HG03139 (cell line): ENCODE measurements at regions not wholly inside any gene's neighbourhood (a gene's known extent, or its start where the extent isn't known, plus 50 kb on each side); places are given as distances from the start of the nearest gene placed in this dataset.
"Not testable (repeated sequence)": the region's sequence is repeated elsewhere in the genome, so short reads cannot be mapped to it uniquely, and the experiment has no call there.

Experiments
- ATAC-seq: cut with Tn5 transposase; IDR thresholded peaks from one replicate; pipeline ENCODE4 v1.9.1; 2021; ENCODE audit not compliant: unreplicated experiment

- no peak for ATAC-seq
Observed at GRCh38 chr2:47728551-47728950, 54.4 kb upstream of the MSH6 start.

DNA sequence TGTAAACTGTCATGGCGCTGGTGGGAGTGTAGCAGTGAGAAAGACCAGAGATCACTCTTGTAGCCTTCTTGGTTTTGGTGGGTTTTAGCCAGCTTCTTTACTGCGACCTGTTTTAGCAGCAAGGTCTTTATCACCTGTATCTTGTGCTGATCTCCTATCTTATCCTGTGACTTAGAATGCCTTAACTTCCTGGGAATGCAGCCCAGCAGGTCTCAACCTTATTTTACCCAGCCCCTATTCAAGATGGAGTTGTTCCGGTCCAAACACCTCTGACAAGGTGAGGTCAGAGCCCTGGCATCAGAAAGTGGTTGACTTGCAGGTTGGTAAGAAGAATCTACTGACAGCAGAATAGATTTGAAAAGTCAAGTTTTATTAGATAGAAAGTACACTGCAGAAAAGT is 55.0 kb upstream of the MSH6 start:
- ATAC-seq, result no peak

GRCh38 chr2:47726978-47727377 is 56.0 kb upstream of the MSH6 start:
- not testable (repeated sequence) for ATAC-seq

DNA sequence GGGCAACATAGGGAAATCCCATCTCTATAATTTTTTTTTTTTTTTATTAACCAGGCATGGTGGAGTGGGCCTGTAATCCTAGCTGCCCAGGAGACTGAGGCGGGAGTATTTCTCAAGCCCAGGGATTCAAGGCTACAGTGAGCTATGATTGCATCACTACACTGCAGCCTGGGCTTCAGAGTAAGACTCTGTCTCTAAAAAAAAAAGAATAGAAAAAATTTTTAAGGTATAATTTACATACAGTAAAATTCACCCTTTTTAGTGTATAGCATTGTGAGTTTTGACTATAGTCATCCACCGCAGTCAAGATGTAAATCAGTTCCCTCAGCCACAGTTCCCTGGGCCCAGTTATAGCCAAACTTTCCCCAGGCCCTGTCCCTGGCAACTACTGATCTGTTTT is 57.1 kb upstream of the MSH6 start:
- no peak for ATAC-seq

GRCh38 chr2:47724221-47724981 is 58.5 kb upstream of the MSH6 start:
- peak; percentile 85 for ATAC-seq

DNA sequence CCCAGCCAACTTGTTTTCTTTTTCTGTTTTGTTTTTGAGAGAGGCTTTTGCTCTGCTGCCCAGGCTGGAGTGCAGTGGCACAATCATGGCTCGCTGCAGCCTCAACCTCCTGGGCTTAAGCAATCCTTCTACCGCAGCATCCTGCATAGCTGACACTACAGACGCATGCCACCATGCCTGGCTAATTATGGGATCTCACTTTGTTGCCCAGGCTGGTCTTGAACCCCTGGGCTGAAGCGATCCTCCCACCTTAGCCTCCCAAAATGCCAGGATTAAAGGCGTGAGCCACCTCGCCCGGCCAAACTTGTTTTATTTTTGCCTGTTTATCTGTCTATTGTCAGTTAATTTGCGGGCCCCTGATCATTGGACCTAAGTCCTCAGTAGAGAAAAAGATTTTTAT is 61.6 kb upstream of the MSH6 start:
- no peak for ATAC-seq

DNA sequence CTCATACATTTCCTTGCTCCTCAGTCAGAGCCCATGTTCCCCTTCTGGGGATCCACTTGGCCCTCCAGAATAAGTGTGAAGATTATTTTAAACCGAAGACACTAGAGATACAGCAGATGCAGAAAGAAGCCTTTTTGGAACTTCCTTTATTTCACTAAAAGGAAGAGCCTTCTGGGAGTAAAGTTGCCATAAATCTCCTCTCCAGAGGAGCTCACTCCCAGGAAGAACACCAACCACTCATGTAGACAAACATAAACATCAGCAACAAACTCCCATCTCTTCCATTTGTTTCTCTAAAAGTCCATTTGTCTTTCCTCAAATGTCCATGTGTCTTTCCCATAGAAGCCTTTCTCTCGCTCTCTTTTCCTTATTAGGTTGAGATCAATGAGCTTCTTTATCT is 62.4 kb upstream of the MSH6 start:
- ATAC-seq, result no peak

DNA sequence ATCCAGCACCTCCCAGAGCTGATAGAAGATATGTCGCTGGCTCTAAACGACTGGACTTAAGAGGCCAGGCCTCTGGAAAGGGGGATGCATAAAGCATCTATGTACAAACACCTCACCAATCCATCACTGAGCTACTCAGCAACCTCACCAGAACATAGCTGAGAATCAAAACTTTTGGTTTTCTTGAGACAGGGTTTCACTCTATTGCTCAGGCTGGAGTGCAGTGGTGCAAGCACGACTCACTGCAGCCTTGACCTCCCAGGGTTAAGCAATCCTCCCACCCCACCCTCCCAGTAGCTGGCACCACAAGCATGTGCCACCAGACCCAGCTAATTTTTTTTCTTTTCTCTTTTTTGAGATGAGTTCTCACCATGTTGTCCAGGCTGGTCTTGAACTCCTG is 62.9 kb upstream of the MSH6 start:
- no peak for ATAC-seq

- peak; percentile 51 for ATAC-seq
Observed at GRCh38 chr2:47719099-47719498, 63.8 kb upstream of the MSH6 start.

- ATAC-seq, result not testable (repeated sequence)
Observed at GRCh38 chr2:47716307-47716706, 66.6 kb upstream of the MSH6 start.

DNA sequence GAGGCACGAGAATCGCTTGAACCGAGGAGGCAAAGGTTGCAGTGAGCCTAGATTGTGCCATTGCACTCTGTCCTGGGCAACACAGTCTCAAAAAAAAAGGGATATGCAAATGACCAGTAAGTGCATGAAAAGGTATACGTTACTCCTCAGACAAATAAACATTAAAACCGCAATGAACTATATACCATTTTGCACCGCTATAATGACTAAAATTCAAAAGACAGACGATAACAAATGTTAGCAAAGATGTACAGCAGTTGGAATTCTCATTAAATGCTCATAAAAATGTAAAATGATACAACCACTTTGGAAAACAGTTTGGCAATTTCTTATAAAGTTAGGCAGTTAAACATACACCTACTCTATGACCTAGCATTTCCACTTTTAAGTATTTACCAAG is 67.4 kb upstream of the MSH6 start:
- no peak for ATAC-seq

- no peak for ATAC-seq
Observed at GRCh38 chr2:47708801-47709499, 74.0 kb upstream of the MSH6 start.

DNA sequence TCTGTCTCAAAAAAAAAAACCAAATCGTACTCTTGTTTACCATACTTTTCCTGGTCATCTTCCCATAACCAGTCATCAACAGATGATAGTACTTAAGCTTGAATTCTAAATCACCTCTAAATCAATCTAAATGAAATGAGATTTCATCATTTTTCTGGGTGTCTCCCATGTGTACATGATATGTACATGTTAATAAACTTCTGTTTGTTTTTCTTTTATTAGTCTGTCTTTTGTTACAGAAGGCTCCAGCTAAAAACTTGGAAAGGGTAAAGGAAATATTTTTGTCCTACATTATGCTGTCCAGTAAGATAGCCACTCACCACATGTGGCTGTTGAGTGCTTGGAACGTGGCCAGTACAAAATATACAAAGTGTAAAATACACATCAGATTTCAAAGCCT is 78.7 kb upstream of the MSH6 start:
- ATAC-seq, result no peak

DNA sequence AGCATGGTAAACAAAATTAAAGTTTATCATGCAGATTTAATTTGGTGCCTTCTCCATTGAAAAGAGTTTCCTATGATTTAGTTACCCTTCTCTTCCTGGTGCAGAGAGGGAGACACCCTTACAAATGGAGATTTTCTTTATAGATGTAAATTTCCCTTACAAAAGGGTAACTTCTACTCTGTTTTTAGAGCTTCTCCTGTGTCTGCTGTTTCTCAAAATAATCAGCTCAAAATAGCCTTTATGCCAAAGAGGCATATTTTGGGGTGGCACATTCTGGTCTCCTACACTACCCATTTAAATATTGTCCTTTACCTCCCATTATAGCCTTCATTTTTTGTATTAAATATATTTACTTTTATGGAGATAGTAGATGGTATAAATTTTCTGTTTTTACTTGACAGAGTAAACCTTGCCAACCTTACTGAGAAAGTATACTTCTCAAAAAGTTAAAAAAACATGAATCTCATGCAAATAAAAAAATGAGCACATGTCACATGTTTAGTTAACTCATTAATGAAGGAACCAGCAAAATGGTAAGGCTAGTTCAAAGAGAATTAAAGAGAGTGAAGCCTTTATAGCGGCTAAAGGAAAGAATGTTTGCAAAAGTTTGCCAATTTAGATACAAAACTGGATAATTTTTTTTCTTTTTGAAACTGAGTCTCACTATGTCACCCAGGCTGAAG is 83.3 kb upstream of the MSH6 start:
- no peak for ATAC-seq

GRCh38 chr2:47698436-47698972 is 84.4 kb upstream of the MSH6 start:
- not testable (repeated sequence) for ATAC-seq

- not testable (repeated sequence) for ATAC-seq
Observed at GRCh38 chr2:47697681-47698435, 85.1 kb upstream of the MSH6 start.

GRCh38 chr2:47697000-47697601 is 85.8 kb upstream of the MSH6 start:
- peak; percentile 81 for ATAC-seq

- no peak for ATAC-seq
Observed at GRCh38 chr2:47696478-47696831, 86.5 kb upstream of the MSH6 start.

DNA sequence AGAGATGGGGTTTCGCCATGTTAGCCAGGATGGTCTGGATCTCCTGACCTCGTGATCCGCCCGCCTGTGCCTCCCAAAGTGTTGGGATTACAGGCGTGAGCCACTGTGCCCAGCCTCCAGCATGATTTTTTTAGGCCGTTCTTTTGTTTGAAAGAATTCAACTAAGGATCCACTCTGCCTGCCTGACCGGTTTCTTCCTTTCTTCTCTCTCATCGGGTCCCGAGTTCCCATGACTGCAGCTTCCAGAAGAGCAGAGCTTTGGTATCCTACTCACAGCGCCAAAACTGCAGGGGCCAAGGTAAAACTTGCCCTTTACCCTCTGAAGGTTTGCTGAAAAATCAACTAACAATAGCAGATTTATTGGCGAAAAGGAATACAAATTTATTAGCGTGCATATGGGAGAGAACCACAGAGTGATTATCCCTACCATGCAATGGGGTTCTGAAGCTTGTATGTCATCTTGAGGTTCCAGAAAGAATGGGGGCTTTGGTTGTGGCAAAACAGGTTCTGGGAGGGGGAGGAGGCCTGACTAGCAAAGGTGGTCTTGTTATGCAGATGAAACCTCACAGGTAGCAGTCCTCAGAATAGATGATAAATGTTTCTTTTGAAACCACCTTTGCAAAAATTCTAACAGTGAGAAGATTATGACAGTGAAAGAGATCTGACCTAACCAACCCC is 87.0 kb upstream of the MSH6 start:
- ATAC-seq, result no peak

- ATAC-seq, result not testable (repeated sequence)
Observed at GRCh38 chr2:47694451-47694850, 88.5 kb upstream of the MSH6 start.
